K562 (cell line): ENCODE measurements at regions not wholly inside any gene's neighbourhood (a gene's known extent, or its start where the extent isn't known, plus 50 kb on each side); places are given as distances from the start of the nearest gene placed in this dataset.
A peak's percentile ranks its signal among the peaks of the same experiment; 100 is the strongest.

Source experiments
- ATAC-seq: fragments of 200-7000 bp; cut with Tn5 transposase; 3 replicates; pipeline ENCODE4 v1.9.1; 2020; ENCODE audit warnings: moderate library complexity
- BruUV-seq: library from RNA; stranded (reverse); fragments of 400-500 nt; replicated peaks from 2 replicates; lab custom pipeline; 2021; lab: Mats Ljungman, UMichigan
- CTCF ChIA-PET: fragments of 300-600 bp; formaldehyde crosslinking; extraction: SDS; loops from one replicate; lab custom pipeline; 2021; ENCODE audit warnings: low intra/inter-chr PET ratio; lab: Yijun Ruan, JAX
- POLR2A ChIA-PET: fragments of 300-600, 350-650 bp; sonication (Branson Sonifier 250); formaldehyde crosslinking; extraction: SDS; loops from one replicate; lab custom pipeline; 2021; ENCODE audit warnings: antibody characterized with exemption, inconsistent platforms; lab: Yijun Ruan, JAX
- DNase-seq, 4 experiments: peaks; one replicate each; pipeline versions ENCODE4 v3.0.0 to v3.0.0-alpha.2; 2011 to 2018; ENCODE audit warnings: low spot score in 3 of 4, mixed read lengths in 3 of 4; ENCODE audit errors: extremely low read depth in 1 of 4
- FAIRE-seq: peaks from 2 replicates; lab custom pipeline; 2011; peaks lifted over from hg19 to GRCh38; lab: Jason Lieb, UNC
- H2AFZ ChIP-seq: 2 replicates; pipeline ENCODE4 v1.6.0; 2011; ENCODE audit warnings: low read depth, low read length, control low read depth, inconsistent platforms
- H3K27ac ChIP-seq: fragments of 200-600 bp; 3 replicates; pipeline ENCODE4 v1.8.0; 2011; ENCODE audit warnings: low read depth, mild to moderate bottlenecking, control low read depth, inconsistent platforms, low read length, moderate library complexity, mixed read lengths; ENCODE audit errors: extremely low read depth
- H3K27me3 ChIP-seq, 2 experiments: fragments of 300-600 bp in 1 of 2; 2 replicates in 1 of 2; 3 replicates in 1 of 2; pipeline versions ENCODE4 v1.6.0 to v1.8.0; 2011; ENCODE audit warnings: inconsistent platforms in 2 of 2, low read length in 2 of 2, mild to moderate bottlenecking in 1 of 2, mixed read lengths in 1 of 2, moderate library complexity in 1 of 2; ENCODE audit not compliant: control insufficient read depth in 2 of 2, insufficient read depth in 2 of 2
- H3K36me3 ChIP-seq: fragments of 300-600 bp; 3 replicates; pipeline ENCODE4 v1.8.0; 2011; ENCODE audit warnings: mild to moderate bottlenecking, low read length, inconsistent platforms; ENCODE audit not compliant: control insufficient read depth, insufficient read depth
- H3K4me1 ChIP-seq, 2 experiments: fragments of 200-600 bp in 1 of 2; replicated peaks in 1 of 2; 2 replicates in 1 of 2; 3 replicates in 1 of 2; pipeline versions ENCODE4 v1.5.1 to v1.8.0; 2011; ENCODE audit warnings: inconsistent platforms in 2 of 2, low read length in 2 of 2, mild to moderate bottlenecking in 1 of 2, mixed read lengths in 1 of 2, moderate library complexity in 1 of 2; ENCODE audit not compliant: control insufficient read depth in 2 of 2, insufficient read depth in 2 of 2
- H3K4me2 ChIP-seq: 2 replicates; pipeline ENCODE4 v1.6.1; 2011; ENCODE audit warnings: low read length, control low read depth, inconsistent platforms, mixed read lengths; ENCODE audit not compliant: insufficient read depth
- H3K4me3 ChIP-seq: fragments of 200-600 bp; sonication (generic), shearing (Covaris generic); 2 replicates; pipeline ENCODE4 v1.5.1; 2016; ENCODE audit warnings: control low read depth, inconsistent platforms
- H3K79me2 ChIP-seq: fragments of 200-600 bp; 3 replicates; pipeline ENCODE4 v1.8.0; 2011; ENCODE audit warnings: low read length, inconsistent platforms; ENCODE audit not compliant: control insufficient read depth, insufficient read depth
- H3K9ac ChIP-seq, 2 experiments: 2 replicates each; pipeline versions ENCODE4 v1.6.0 to v1.6.1; 2011; ENCODE audit warnings: low read depth in 2 of 2, low read length in 2 of 2, control low read depth in 1 of 2, inconsistent platforms in 1 of 2, mild to moderate bottlenecking in 1 of 2, mixed read lengths in 1 of 2; ENCODE audit not compliant: insufficient read depth in 1 of 2
- H3K9me1 ChIP-seq: one replicate; pipeline ENCODE4 v1.6.0; 2011; ENCODE audit warnings: inconsistent platforms, mild to moderate bottlenecking, low read length, moderate library complexity; ENCODE audit not compliant: control insufficient read depth, insufficient read depth
- H3K9me3 ChIP-seq: replicated peaks from 2 replicates; pipeline ENCODE4 v1.5.1; 2011; ENCODE audit warnings: low read depth, low read length, inconsistent platforms; ENCODE audit not compliant: control insufficient read depth, insufficient read depth
- H4K20me1 ChIP-seq: replicated peaks from 2 replicates; pipeline ENCODE4 v1.6.1; 2011; ENCODE audit warnings: low read length, inconsistent platforms, mixed read lengths; ENCODE audit not compliant: control insufficient read depth, insufficient read depth
- ARID1B ChIP-seq: fragments of 450-650 bp; IDR thresholded peaks from 2 replicates; pipeline ENCODE4 v1.6.1; 2016; ENCODE audit warnings: antibody characterized with exemption, mild to moderate bottlenecking, inconsistent platforms
- CBFA2T3 ChIP-seq: fragments of 450-650 bp; IDR thresholded peaks from 2 replicates; pipeline ENCODE4 v1.6.1; 2017
- CEBPB ChIP-seq: fragments of 450-650 bp; IDR thresholded peaks from 2 replicates; pipeline ENCODE4 v1.6.1; 2016; ENCODE audit warnings: missing genetic modification characterization, missing compliant biosample characterization
- EGR1 ChIP-seq: fragments of 450-650 bp; conservative IDR thresholded peaks from 2 replicates; pipeline ENCODE4 v1.6.1; 2017; ENCODE audit warnings: mild to moderate bottlenecking
- EP300 ChIP-seq: IDR thresholded peaks from 2 replicates; pipeline ENCODE4 v1.6.1; 2012; ENCODE audit warnings: low read length, improper control_type of control experiment
- FOSL1 ChIP-seq: fragments of 200-800 bp; sonication (Bioruptor generic); conservative IDR thresholded peaks from 2 replicates; pipeline ENCODE4 v1.6.1; 2016; ENCODE audit warnings: missing genetic modification characterization, missing compliant biosample characterization
- FOXA3 ChIP-seq, 2 experiments: fragments of 450-650 bp in 1 of 2; sonication (generic) in 1 of 2; formaldehyde crosslinking; IDR thresholded peaks in 1 of 2; conservative IDR thresholded peaks in 1 of 2; 2 replicates each; pipeline versions ENCODE4 v1.4.0 to v1.8.0; 2020 to 2022; ENCODE audit warnings: mild to moderate bottlenecking in 2 of 2, missing genetic modification reagents in 1 of 2
- MEIS2 ChIP-seq: fragments of 450-650 bp; IDR thresholded peaks from 2 replicates; pipeline ENCODE4 v1.6.1; 2014; ENCODE audit warnings: mild to moderate bottlenecking; ENCODE audit not compliant: partially characterized antibody
- NR2C1 ChIP-seq, 2 experiments: fragments of 450-650 bp; IDR thresholded peaks; 2 replicates each; pipeline ENCODE4 v1.6.1; 2017; ENCODE audit warnings: mild to moderate bottlenecking in 2 of 2, antibody characterized with exemption in 1 of 2, inconsistent platforms in 1 of 2, missing compliant biosample characterization in 1 of 2, missing genetic modification characterization in 1 of 2
- NR2C2 ChIP-seq, 2 experiments: fragments of 200-800 bp in 1 of 2; sonication (Bioruptor generic) in 1 of 2; sonication (generic) in 1 of 2; formaldehyde crosslinking in 1 of 2; IDR thresholded peaks; 2 replicates each; pipeline versions ENCODE4 v1.6.1 to v1.8.0; 2016 to 2022; ENCODE audit warnings: mild to moderate bottlenecking in 1 of 2, missing compliant biosample characterization in 1 of 2, missing genetic modification characterization in 1 of 2, missing genetic modification reagents in 1 of 2
- ZBED1 ChIP-seq: IDR thresholded peaks from 2 replicates; pipeline ENCODE4 v1.6.1; 2014
- ZNF347 ChIP-seq: fragments of 450-650 bp; formaldehyde crosslinking; IDR thresholded peaks from 2 replicates; pipeline ENCODE4 v1.4.0; 2020; ENCODE audit warnings: low read depth, mild to moderate bottlenecking, moderate library complexity
- WGBS: fragments of 100-300 bp; shearing (Covaris generic); methylation state at CpG from one replicate; pipeline ENCODE4 v1.1.6; 2016; ENCODE audit warnings: low coverage, mixed read lengths; ENCODE audit not compliant: insufficient coverage; ENCODE audit errors: missing lambda C conversion rate; 5-methylcytosine and 5-hydroxymethylcytosine counted together
- in situ Hi-C: fragments of 300-500 bp; cut with MboI; formaldehyde crosslinking; loops from 4 replicates; pipeline ENCODE4 v1.15.0; 2018; ENCODE audit warnings: inconsistent platforms, mixed read lengths
- intact Hi-C: fragments of 100-400 bp; cut with micrococcal nuclease; formaldehyde crosslinking; loops from 2 replicates; pipeline ENCODE4 v1.14.2; 2022
- TF ChIP-seq, protein P1 (sequence below): fragments of 250-450 bp; sonication (Bioruptor Pico); IDR thresholded peaks from 2 replicates; pipeline ENCODE4 v1.5.1; 2021; ENCODE audit warnings: mild to moderate bottlenecking
- TF ChIP-seq, protein P2 (sequence below): fragments of 250-450 bp; sonication (Bioruptor Pico); IDR thresholded peaks from 2 replicates; pipeline ENCODE4 v1.8.0; 2021; ENCODE audit warnings: borderline replicate concordance, mild to moderate bottlenecking, moderate library complexity; ENCODE audit not compliant: poor library complexity, severe bottlenecking
- TF ChIP-seq, protein P3 (sequence below): fragments of 250-450 bp; sonication (Bioruptor Pico); IDR thresholded peaks from 2 replicates; pipeline ENCODE4 v1.8.0; 2021; ENCODE audit warnings: mild to moderate bottlenecking, moderate library complexity
- TF ChIP-seq, protein P4 (sequence below), 2 experiments: IDR thresholded peaks in 1 of 2; conservative IDR thresholded peaks in 1 of 2; 2 replicates each; pipeline ENCODE4 v1.6.1; 2016; ENCODE audit warnings: low read depth in 2 of 2, mild to moderate bottlenecking in 1 of 2, missing compliant biosample characterization in 1 of 2, missing genetic modification characterization in 1 of 2, moderate library complexity in 1 of 2

DNA sequence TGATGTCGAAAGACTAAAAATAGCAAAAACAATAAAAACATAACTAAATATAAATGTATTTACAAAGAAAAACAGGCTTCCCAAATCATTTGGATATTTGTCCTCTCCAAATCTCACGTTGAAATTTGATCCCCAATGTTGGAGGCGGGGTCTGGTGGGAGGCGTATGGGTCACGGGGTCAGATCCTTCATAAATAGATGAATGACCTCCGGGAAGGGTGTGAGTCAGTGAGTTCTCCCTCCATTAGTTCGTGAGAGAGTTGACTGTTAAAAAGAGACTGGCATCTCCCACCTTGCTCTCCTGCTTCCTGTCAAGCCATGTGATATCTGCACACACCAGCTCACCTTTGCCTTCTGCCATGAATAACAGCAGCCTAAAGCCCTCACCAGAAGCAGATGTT, 703.0 kb downstream of the TMEM182 start:
- Histone ChIP-seq H2AFZ (peak overlapping the region; percentile 57; the same call in 1 of the 2 replicates), H3K4me1 (no peaks in the 10 kb centered on the region; a peak in 1 of 5 replicates), H3K9me3 (no peaks in the 10 kb centered on the region), H3K9ac (peak overlapping the region in 1 of 2 experiments; percentile 63; a peak in 2 of 4 replicates), H3K36me3 (no peaks in the 10 kb centered on the region), H3K79me2 (peaks cover 5% of the 10 kb centered on the region; the same call in 1 of the 3 replicates), H3K4me3 (peak overlapping the region; percentile 31), H4K20me1 (no peaks in the 10 kb centered on the region), H3K27me3 (no peaks in the 10 kb centered on the region), H3K27ac (peak overlapping the region; percentile 72), H3K9me1 (no peaks in the 10 kb centered on the region), H3K4me2 (peak overlapping the region; percentile 34)
- ATAC-seq (peak; percentile 76), FAIRE-seq (no peak), DNase-seq (peak in 2 of 4 experiments; percentile 15 to 74)
- ChIA-PET POLR2A (no interaction called here), CTCF (no interaction called here)
- BruUV-seq, result no TSS peak
- in situ Hi-C loops (no loop called here), intact Hi-C loops (no loop called here)
- 1% methylated on average over 7 of the region's 7 CpGs for WGBS
- TF ChIP-seq, protein P1, sequence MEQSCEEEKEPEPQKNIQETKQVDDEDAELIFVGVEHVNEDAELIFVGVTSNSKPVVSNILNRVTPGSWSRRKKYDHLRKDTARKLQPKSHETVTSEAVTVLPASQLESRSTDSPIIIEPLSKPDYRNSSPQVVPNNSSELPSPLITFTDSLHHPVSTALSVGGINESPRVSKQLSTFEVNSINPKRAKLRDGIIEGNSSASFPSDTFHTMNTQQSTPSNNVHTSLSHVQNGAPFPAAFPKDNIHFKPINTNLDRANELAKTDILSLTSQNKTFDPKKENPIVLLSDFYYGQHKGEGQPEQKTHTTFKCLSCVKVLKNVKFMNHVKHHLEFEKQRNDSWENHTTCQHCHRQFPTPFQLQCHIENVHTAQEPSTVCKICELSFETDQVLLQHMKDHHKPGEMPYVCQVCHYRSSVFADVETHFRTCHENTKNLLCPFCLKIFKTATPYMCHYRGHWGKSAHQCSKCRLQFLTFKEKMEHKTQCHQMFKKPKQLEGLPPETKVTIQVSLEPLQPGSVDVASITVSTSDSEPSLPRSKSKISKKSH (CRISPR knock-in tag), result no peak
- TF ChIP-seq FOSL1 (tag) (peak; percentile 68), ZBED1 (no peak), ARID1B (0 out of 2 replicates have a peak, but pooled peaks have one; percentile 22), EP300 (peak; percentile 27; the same call in 1 of the 2 replicates), EGR1 (0 out of 2 replicates have a peak, but pooled peaks have one; percentile 12), CBFA2T3 (0 out of 2 replicates have a peak, but pooled peaks have one; percentile 11), MEIS2 (peak; percentile 79), CEBPB (no peak), NR2C2 (CRISPR knock-in tag; IDR thresholded peaks at IDR 0.05) (no peak), NR2C2 (tag; IDR thresholded peaks at IDR 0.05) (peak; percentile 71), NR2C1 (IDR thresholded peaks at IDR 0.05) (peak; percentile 68), NR2C1 (tag; IDR thresholded peaks at IDR 0.05) (peak; percentile 83), FOXA3 (CRISPR knock-in tag; conservative IDR thresholded peaks at IDR 0.05 in 1 of 2, IDR thresholded peaks at IDR 0.05 in 1 of 2) (no peak), ZNF347 (CRISPR knock-in tag) (no peak)
- TF ChIP-seq, protein P2, sequence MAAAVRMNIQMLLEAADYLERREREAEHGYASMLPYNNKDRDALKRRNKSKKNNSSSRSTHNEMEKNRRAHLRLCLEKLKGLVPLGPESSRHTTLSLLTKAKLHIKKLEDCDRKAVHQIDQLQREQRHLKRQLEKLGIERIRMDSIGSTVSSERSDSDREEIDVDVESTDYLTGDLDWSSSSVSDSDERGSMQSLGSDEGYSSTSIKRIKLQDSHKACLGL (CRISPR knock-in tag), result no peak
- TF ChIP-seq, protein P3, sequence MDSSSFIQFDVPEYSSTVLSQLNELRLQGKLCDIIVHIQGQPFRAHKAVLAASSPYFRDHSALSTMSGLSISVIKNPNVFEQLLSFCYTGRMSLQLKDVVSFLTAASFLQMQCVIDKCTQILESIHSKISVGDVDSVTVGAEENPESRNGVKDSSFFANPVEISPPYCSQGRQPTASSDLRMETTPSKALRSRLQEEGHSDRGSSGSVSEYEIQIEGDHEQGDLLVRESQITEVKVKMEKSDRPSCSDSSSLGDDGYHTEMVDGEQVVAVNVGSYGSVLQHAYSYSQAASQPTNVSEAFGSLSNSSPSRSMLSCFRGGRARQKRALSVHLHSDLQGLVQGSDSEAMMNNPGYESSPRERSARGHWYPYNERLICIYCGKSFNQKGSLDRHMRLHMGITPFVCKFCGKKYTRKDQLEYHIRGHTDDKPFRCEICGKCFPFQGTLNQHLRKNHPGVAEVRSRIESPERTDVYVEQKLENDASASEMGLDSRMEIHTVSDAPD (CRISPR knock-in tag), result no peak
- TF ChIP-seq, protein P4, sequence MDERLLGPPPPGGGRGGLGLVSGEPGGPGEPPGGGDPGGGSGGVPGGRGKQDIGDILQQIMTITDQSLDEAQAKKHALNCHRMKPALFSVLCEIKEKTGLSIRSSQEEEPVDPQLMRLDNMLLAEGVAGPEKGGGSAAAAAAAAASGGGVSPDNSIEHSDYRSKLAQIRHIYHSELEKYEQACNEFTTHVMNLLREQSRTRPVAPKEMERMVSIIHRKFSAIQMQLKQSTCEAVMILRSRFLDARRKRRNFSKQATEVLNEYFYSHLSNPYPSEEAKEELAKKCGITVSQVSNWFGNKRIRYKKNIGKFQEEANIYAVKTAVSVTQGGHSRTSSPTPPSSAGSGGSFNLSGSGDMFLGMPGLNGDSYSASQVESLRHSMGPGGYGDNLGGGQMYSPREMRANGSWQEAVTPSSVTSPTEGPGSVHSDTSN (CRISPR knock-in tag; IDR thresholded peaks at IDR 0.05; ENCODE audit: low read depth), result no peak
- TF ChIP-seq, protein P4 (tag; conservative IDR thresholded peaks at IDR 0.05; ENCODE audit: low read depth), result peak; percentile 50; the same call in 1 of the 2 replicates
